ENCODE measurements at regions not wholly inside any gene's neighbourhood (a gene's known extent, or its start where the extent isn't known, plus 50 kb on each side); places are given as distances from the start of the nearest gene placed in this dataset.
A peak's percentile ranks its signal among the peaks of the same experiment; 100 is the strongest.

GRCh38 chr17:63376949-63377348, 69.2 kb downstream of the CYB561 start:
- Histone ChIP-seq H3K27me3 (no peaks in the 10 kb centered on the region), H3K36me3 (peaks cover 8% of the 10 kb centered on the region), H3K27ac (no peak overlapping the region), H3K4me1 (ENCODE audit: low read depth) (peaks cover 22% of the 10 kb centered on the region), H3K9me3 (ENCODE audit: low read depth) (no peaks in the 10 kb centered on the region), H3K4me3 (no peak overlapping the region)
- DNase-seq (ENCODE audit: low read depth in 1 of 2, low spot score in 1 of 2): no peak
- TF ChIP-seq CTCF (IDR thresholded peaks at IDR 0.05; ENCODE audit: low read depth, low read length): no peak

GRCh38 chr17:63378411-63379375, 67.4 kb downstream of the CYB561 start:
- no peaks in the 10 kb centered on the region for H3K27me3 ChIP-seq
- no peak for TF ChIP-seq CTCF (IDR thresholded peaks at IDR 0.05; ENCODE audit: low read depth, low read length)
- no peak overlapping the region for H3K4me3 ChIP-seq
- peak in 1 of 2 donors; percentile 47 for DNase-seq (ENCODE audit: low read depth in 1 of 2, low spot score in 1 of 2)
- peaks cover 12% of the 10 kb centered on the region for H3K36me3 ChIP-seq
- H3K4me1 ChIP-seq (ENCODE audit: low read depth): peaks cover 36% of the 10 kb centered on the region
- H3K9me3 ChIP-seq (ENCODE audit: low read depth): no peaks in the 10 kb centered on the region
- H3K27ac ChIP-seq: peak overlapping the region; percentile 96

GRCh38 chr17:63379636-63380035, 66.5 kb downstream of the CYB561 start:
- Histone ChIP-seq H3K36me3 (peaks cover 14% of the 10 kb centered on the region), H3K27me3 (no peaks in the 10 kb centered on the region), H3K4me3 (no peak overlapping the region), H3K27ac (peak overlapping the region; percentile 96), H3K4me1 (ENCODE audit: low read depth) (peaks cover 43% of the 10 kb centered on the region), H3K9me3 (ENCODE audit: low read depth) (no peaks in the 10 kb centered on the region)
- TF ChIP-seq CTCF (IDR thresholded peaks at IDR 0.05; ENCODE audit: low read depth, low read length): no peak
- no peak for DNase-seq (ENCODE audit: low read depth in 1 of 2, low spot score in 1 of 2)

GRCh38 chr17:63381101-63381729, 64.9 kb downstream of the CYB561 start:
- peak; percentile 72 to 73 for DNase-seq (ENCODE audit: low read depth in 1 of 2, low spot score in 1 of 2)
- H3K36me3 ChIP-seq: peaks cover 14% of the 10 kb centered on the region

GRCh38 chr17:63382136-63382535, 64.0 kb downstream of the CYB561 start:
- H3K9me3 ChIP-seq (ENCODE audit: low read depth): no peaks in the 10 kb centered on the region
- H3K27ac ChIP-seq: peak overlapping the region; percentile 96
- DNase-seq (ENCODE audit: low read depth in 1 of 2, low spot score in 1 of 2): no peak
- H3K4me1 ChIP-seq (ENCODE audit: low read depth): peaks cover 53% of the 10 kb centered on the region
- H3K4me3 ChIP-seq: no peak overlapping the region
- H3K36me3 ChIP-seq: peaks cover 14% of the 10 kb centered on the region
- H3K27me3 ChIP-seq: no peaks in the 10 kb centered on the region
- no peak for TF ChIP-seq CTCF (IDR thresholded peaks at IDR 0.05; ENCODE audit: low read depth, low read length)

More at GRCh38 chr17:63381101-63381729, 64.9 kb downstream of the CYB561 start:
- Histone ChIP-seq H3K27me3 (no peaks in the 10 kb centered on the region), H3K9me3 (ENCODE audit: low read depth) (no peaks in the 10 kb centered on the region), H3K4me3 (no peak overlapping the region), H3K27ac (peak overlapping the region; percentile 96), H3K4me1 (ENCODE audit: low read depth) (peaks cover 53% of the 10 kb centered on the region)
- TF ChIP-seq CTCF (IDR thresholded peaks at IDR 0.05; ENCODE audit: low read depth, low read length): no peak
